ENCODE measurements at regions not wholly inside any gene's neighbourhood (a gene's known extent, or its start where the extent isn't known, plus 50 kb on each side); places are given as distances from the start of the nearest gene placed in this dataset.

- DNase-seq (ENCODE audit: low spot score), result no peak
Measured at GRCh38 chr4:126028876-126029275, 714.1 kb downstream of the FAT4 start.

- no peak for DNase-seq (ENCODE audit: low spot score)
Measured at GRCh38 chr4:126037231-126037630, 722.5 kb downstream of the FAT4 start.

- DNase-seq (ENCODE audit: low spot score), result no peak
Measured at GRCh38 chr4:126038502-126039144, 723.9 kb downstream of the FAT4 start.

- no peak for DNase-seq (ENCODE audit: low spot score)
Measured at GRCh38 chr4:126046081-126046614, 731.4 kb downstream of the FAT4 start.

GRCh38 chr4:126047114-126047513 is 732.4 kb downstream of the FAT4 start:
- no peak for DNase-seq (ENCODE audit: low spot score)

GRCh38 chr4:126051689-126052424 is 737.1 kb downstream of the FAT4 start:
- DNase-seq (ENCODE audit: low spot score), result no peak

GRCh38 chr4:126056116-126056650 is 741.4 kb downstream of the FAT4 start:
- DNase-seq (ENCODE audit: low spot score), result no peak

GRCh38 chr4:126057371-126057770 is 742.6 kb downstream of the FAT4 start:
- DNase-seq (ENCODE audit: low spot score), result no peak

- no peak for DNase-seq (ENCODE audit: low spot score)
Measured at GRCh38 chr4:126058596-126058995, 743.8 kb downstream of the FAT4 start.

GRCh38 chr4:126061655-126062054 is 746.9 kb downstream of the FAT4 start:
- DNase-seq (ENCODE audit: low spot score), result no peak

- DNase-seq (ENCODE audit: low spot score), result no peak
Measured at GRCh38 chr4:126065016-126065415, 750.3 kb downstream of the FAT4 start.

GRCh38 chr4:126071346-126072333 is 756.9 kb downstream of the FAT4 start:
- no peak for DNase-seq (ENCODE audit: low spot score)

GRCh38 chr4:126081336-126081735 is 766.6 kb downstream of the FAT4 start:
- no peak for DNase-seq (ENCODE audit: low spot score)

GRCh38 chr4:126086041-126086440 is 771.3 kb downstream of the FAT4 start:
- no peak for DNase-seq (ENCODE audit: low spot score)

- DNase-seq (ENCODE audit: low spot score), result no peak
Measured at GRCh38 chr4:126087101-126087500, 772.3 kb downstream of the FAT4 start.

GRCh38 chr4:126097155-126097799 is 782.5 kb downstream of the FAT4 start:
- DNase-seq (ENCODE audit: low spot score), result no peak

GRCh38 chr4:126106658-126107057 is 791.9 kb downstream of the FAT4 start:
- no peak for DNase-seq (ENCODE audit: low spot score)

GRCh38 chr4:126109836-126110235 is 795.1 kb downstream of the FAT4 start:
- DNase-seq (ENCODE audit: low spot score), result no peak

- DNase-seq (ENCODE audit: low spot score), result no peak
Measured at GRCh38 chr4:126113058-126113457, 798.3 kb downstream of the FAT4 start.

GRCh38 chr4:126123611-126124325 is 809.0 kb downstream of the FAT4 start:
- DNase-seq (ENCODE audit: low spot score), result no peak

GRCh38 chr4:126124818-126125217 is 810.1 kb downstream of the FAT4 start:
- DNase-seq (ENCODE audit: low spot score), result no peak

All from ureter (tissue), 1 donor.